Adrenal gland (tissue), 5 donors: ENCODE measurements at regions not wholly inside any gene's neighbourhood (a gene's known extent, or its start where the extent isn't known, plus 50 kb on each side); places are given as distances from the start of the nearest gene placed in this dataset.

ENCODE experiments used
- CTCF ChIP-seq, 6 experiments: fragments of 450-650 bp in 4 of 6; fragments of 200-600 bp in 2 of 6; sonication (generic) in 1 of 6; IDR thresholded peaks; 1 replicate in 5 of 6; 2 replicates in 1 of 6; pipeline versions ENCODE4 v1.5.1 to v1.8.0; 2016 to 2021; ENCODE audit warnings: antibody characterized with exemption in 6 of 6, mild to moderate bottlenecking in 2 of 6, moderate library complexity in 1 of 6
- POLR2A ChIP-seq, 2 donors: fragments of 450-650 bp; IDR thresholded peaks; one replicate each; pipeline ENCODE4 v1.6.1; 2017; ENCODE audit warnings: antibody characterized with exemption in 2 of 2, mild to moderate bottlenecking in 2 of 2, moderate library complexity in 1 of 2
- donor health status: DM: no; HTN: no; CAD: no.

- no peak for TF ChIP-seq CTCF (IDR thresholded peaks at IDR 0.05)
- TF ChIP-seq POLR2A (IDR thresholded peaks at IDR 0.05): no peak
These were observed 1160.3 kb downstream of the FSTL5 start for GRCh38 chr4:161003418-161004057.
